ENCODE measurements at regions not wholly inside any gene's neighbourhood (a gene's known extent, or its start where the extent isn't known, plus 50 kb on each side); places are given as distances from the start of the nearest gene placed in this dataset.

DNA sequence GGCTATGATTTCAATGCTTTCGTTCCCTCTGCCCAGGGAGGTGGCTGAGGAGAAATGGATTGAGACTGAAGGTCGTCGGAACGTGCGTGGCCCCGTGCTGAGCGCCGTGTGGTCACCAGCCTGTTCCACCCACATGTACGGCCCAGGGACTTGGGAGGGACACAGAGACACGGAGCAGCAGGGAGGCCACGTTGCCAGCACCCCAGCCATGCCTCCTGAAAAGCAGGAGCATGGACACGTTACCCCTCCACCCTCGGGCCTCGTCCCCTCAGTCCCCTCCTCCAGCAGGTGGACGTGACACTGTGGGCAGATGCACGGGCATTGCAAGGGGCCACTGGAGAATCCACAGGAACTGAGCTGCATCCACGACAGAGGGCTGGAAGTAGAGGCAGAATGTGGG lies 133.1 kb upstream of the CST7 start:
- DNase-seq: no peak
- TF ChIP-seq, protein P1, sequence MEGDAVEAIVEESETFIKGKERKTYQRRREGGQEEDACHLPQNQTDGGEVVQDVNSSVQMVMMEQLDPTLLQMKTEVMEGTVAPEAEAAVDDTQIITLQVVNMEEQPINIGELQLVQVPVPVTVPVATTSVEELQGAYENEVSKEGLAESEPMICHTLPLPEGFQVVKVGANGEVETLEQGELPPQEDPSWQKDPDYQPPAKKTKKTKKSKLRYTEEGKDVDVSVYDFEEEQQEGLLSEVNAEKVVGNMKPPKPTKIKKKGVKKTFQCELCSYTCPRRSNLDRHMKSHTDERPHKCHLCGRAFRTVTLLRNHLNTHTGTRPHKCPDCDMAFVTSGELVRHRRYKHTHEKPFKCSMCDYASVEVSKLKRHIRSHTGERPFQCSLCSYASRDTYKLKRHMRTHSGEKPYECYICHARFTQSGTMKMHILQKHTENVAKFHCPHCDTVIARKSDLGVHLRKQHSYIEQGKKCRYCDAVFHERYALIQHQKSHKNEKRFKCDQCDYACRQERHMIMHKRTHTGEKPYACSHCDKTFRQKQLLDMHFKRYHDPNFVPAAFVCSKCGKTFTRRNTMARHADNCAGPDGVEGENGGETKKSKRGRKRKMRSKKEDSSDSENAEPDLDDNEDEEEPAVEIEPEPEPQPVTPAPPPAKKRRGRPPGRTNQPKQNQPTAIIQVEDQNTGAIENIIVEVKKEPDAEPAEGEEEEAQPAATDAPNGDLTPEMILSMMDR (IDR thresholded peaks at IDR 0.05): no peak
- H3K4me3 Mint-ChIP-seq: no peak overlapping the region
- peaks cover 2% of the 10 kb centered on the region for H3K27me3 Mint-ChIP-seq (ENCODE audit: low read depth, poor library complexity)
- no peaks in the 10 kb centered on the region for H3K36me3 Mint-ChIP-seq (ENCODE audit: low read depth)
- H3K27ac Mint-ChIP-seq: no peak overlapping the region
- H3K4me1 Mint-ChIP-seq: no peaks in the 10 kb centered on the region
- H3K9me3 Mint-ChIP-seq: no peaks in the 10 kb centered on the region

DNA sequence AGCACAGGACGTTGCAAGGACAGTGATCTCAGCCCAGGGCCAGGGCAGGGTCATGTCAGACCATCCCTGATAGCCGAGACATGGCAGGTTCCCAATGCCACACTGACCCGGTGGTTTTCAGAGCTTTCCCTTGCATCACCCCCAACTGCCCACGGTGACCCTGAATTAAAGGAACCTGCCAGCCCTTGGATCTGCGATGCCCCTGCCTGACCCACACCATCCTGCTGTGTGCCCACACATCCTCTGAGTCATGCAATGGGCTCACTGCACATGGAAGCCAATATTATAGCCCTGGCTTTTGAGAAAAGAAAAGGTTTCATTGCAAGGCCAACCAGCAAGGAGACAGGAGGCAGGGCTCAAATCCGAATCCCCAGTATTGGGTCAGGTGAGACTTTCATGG lies 132.6 kb upstream of the CST7 start:
- Mint-ChIP-seq H3K4me3 (no peak overlapping the region), H3K9me3 (no peaks in the 10 kb centered on the region), H3K4me1 (no peaks in the 10 kb centered on the region), H3K27ac (no peak overlapping the region), H3K27me3 (ENCODE audit: low read depth, poor library complexity) (peaks cover 2% of the 10 kb centered on the region), H3K36me3 (ENCODE audit: low read depth) (no peaks in the 10 kb centered on the region)
- TF ChIP-seq, protein P1 (IDR thresholded peaks at IDR 0.05): no peak
- no peak for DNase-seq

DNA sequence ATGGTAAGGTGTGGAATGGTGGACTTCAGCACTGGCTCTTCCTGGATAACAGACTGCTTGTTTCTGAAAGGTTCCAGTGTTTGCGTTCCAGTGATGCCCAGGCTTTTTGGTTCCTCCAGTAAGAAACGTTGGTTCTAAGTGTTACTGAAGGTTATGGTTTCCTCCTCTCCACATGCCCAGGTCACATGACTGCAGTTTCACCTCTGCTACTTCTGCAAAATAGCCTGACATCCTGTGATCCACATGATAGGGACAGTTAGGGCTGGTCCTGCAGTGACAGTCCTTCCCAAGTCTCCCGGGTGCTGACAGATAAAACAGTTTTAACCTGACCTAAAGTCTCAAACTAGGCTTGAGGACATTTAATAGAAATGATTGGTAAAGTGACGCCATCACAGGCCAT lies 132.2 kb upstream of the CST7 start:
- Mint-ChIP-seq H3K27me3 (ENCODE audit: low read depth, poor library complexity) (peaks cover 2% of the 10 kb centered on the region), H3K4me3 (no peak overlapping the region), H3K9me3 (no peaks in the 10 kb centered on the region), H3K36me3 (ENCODE audit: low read depth) (no peaks in the 10 kb centered on the region), H3K27ac (no peak overlapping the region), H3K4me1 (no peaks in the 10 kb centered on the region)
- DNase-seq: no peak
- TF ChIP-seq, protein P1 (IDR thresholded peaks at IDR 0.05): no peak

DNA sequence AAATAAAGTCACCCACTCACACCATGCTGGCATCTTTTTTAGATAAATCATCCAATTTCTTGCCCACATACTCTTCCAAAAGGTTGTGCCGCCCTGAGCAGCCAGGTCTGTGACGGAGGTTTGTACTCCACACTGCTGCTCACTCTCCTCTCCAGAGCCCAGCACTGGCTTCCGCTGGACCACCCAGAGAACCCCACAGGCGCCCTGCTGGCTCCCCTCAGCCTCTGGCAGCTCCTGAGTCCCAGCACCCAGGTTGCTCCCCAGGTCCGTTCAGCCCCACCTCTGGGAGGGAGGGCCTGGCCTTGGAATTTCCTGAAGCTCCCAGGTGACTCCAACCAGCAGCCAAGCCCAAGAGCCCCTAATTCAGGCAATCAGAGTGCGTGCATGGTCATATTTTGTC lies 131.7 kb upstream of the CST7 start:
- H3K9me3 Mint-ChIP-seq: no peaks in the 10 kb centered on the region
- H3K36me3 Mint-ChIP-seq (ENCODE audit: low read depth): no peaks in the 10 kb centered on the region
- H3K4me1 Mint-ChIP-seq: no peaks in the 10 kb centered on the region
- TF ChIP-seq, protein P1 (IDR thresholded peaks at IDR 0.05): no peak
- DNase-seq: no peak
- H3K27ac Mint-ChIP-seq: no peak overlapping the region
- H3K4me3 Mint-ChIP-seq: no peak overlapping the region
- peaks cover 2% of the 10 kb centered on the region for H3K27me3 Mint-ChIP-seq (ENCODE audit: low read depth, poor library complexity)

DNA sequence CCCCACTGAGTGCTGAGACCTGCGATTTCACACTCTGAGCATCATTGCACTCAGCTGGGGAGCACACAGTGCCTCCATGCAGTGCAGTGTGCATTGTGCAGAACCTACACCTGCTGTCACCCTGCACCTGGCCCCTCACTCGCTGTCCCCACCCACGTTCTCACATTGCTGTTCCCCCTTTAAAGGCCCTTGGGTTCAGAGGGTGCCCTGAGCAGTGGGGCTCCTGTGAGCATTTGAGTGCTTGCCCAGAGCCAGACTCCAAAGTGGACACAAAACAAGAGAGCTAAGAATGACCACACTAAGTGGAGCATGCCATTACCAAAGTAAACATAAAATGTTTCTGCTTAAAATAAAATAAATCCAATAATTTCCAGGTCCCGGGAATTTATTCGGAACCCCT lies 131.0 kb upstream of the CST7 start:
- Mint-ChIP-seq H3K27me3 (ENCODE audit: low read depth, poor library complexity) (peaks cover 2% of the 10 kb centered on the region), H3K9me3 (no peaks in the 10 kb centered on the region), H3K27ac (no peak overlapping the region), H3K36me3 (ENCODE audit: low read depth) (no peaks in the 10 kb centered on the region), H3K4me1 (no peaks in the 10 kb centered on the region), H3K4me3 (no peak overlapping the region)
- TF ChIP-seq, protein P1 (IDR thresholded peaks at IDR 0.05): no peak
- no peak for DNase-seq

DNA sequence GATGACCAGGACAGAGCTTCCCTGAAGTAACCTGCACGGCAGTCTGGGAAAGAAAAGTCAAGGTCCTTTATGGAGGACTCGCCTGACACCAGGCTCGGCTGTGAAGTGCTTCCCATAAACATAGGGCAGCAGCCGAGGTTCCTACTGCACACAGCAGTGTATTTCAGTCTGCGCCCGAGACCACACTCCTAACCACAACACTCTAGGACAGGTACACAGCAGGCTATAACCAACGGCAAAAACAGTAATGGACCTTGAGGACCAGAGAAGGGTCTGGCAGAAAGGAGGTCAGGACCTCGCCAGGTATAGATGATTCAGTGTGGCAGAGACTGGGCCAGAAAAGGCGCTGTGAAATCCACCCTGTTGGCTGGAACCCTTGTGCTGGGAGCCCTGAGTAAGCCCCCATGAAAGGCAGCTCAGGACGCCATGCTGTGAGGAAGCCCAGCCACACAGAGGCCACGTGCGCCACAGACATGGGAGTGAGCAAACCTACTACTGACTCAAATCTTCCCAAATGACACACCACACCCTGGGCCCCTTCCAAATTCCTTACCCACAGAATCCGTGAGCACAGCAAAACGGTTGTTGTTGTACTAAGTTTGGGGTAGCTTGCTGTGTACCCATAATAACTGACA lies 129.6 kb upstream of the CST7 start:
- no peak overlapping the region for H3K4me3 Mint-ChIP-seq
- no peaks in the 10 kb centered on the region for H3K36me3 Mint-ChIP-seq (ENCODE audit: low read depth)

More for the DNA sequence above, 129.6 kb upstream of the CST7 start:
- Mint-ChIP-seq H3K9me3 (no peaks in the 10 kb centered on the region), H3K27ac (no peak overlapping the region), H3K27me3 (ENCODE audit: low read depth, poor library complexity) (no peaks in the 10 kb centered on the region), H3K4me1 (no peaks in the 10 kb centered on the region)
- TF ChIP-seq, protein P1 (IDR thresholded peaks at IDR 0.05): no peak
- DNase-seq: no peak

Data from nephron progenitor cell (in vitro differentiated cells).